K562 (cell line): ENCODE measurements at regions not wholly inside any gene's neighbourhood (a gene's known extent, or its start where the extent isn't known, plus 50 kb on each side); places are given as distances from the start of the nearest gene placed in this dataset.

Source experiments
- ATAC-seq: fragments of 200-7000 bp; cut with Tn5 transposase; 3 replicates; pipeline ENCODE4 v1.9.1; 2020; ENCODE audit warnings: moderate library complexity
- BruUV-seq: library from RNA; stranded (reverse); fragments of 400-500 nt; replicated peaks from 2 replicates; lab custom pipeline; 2021; lab: Mats Ljungman, UMichigan
- CTCF ChIA-PET: fragments of 300-600 bp; formaldehyde crosslinking; extraction: SDS; loops from one replicate; lab custom pipeline; 2021; ENCODE audit warnings: low intra/inter-chr PET ratio; lab: Yijun Ruan, JAX
- POLR2A ChIA-PET: fragments of 300-600, 350-650 bp; sonication (Branson Sonifier 250); formaldehyde crosslinking; extraction: SDS; loops from one replicate; lab custom pipeline; 2021; ENCODE audit warnings: antibody characterized with exemption, inconsistent platforms; lab: Yijun Ruan, JAX
- DNase-seq, 4 experiments: peaks; one replicate each; pipeline versions ENCODE4 v3.0.0 to v3.0.0-alpha.2; 2011 to 2018; ENCODE audit warnings: low spot score in 3 of 4, mixed read lengths in 3 of 4; ENCODE audit errors: extremely low read depth in 1 of 4
- FAIRE-seq: peaks from 2 replicates; lab custom pipeline; 2011; peaks lifted over from hg19 to GRCh38; lab: Jason Lieb, UNC
- H2AFZ ChIP-seq: 2 replicates; pipeline ENCODE4 v1.6.0; 2011; ENCODE audit warnings: low read depth, low read length, control low read depth, inconsistent platforms
- H3K27ac ChIP-seq: fragments of 200-600 bp; 3 replicates; pipeline ENCODE4 v1.8.0; 2011; ENCODE audit warnings: low read depth, mild to moderate bottlenecking, control low read depth, inconsistent platforms, low read length, moderate library complexity, mixed read lengths; ENCODE audit errors: extremely low read depth
- H3K27me3 ChIP-seq, 2 experiments: fragments of 300-600 bp in 1 of 2; 2 replicates in 1 of 2; 3 replicates in 1 of 2; pipeline versions ENCODE4 v1.6.0 to v1.8.0; 2011; ENCODE audit warnings: inconsistent platforms in 2 of 2, low read length in 2 of 2, mild to moderate bottlenecking in 1 of 2, mixed read lengths in 1 of 2, moderate library complexity in 1 of 2; ENCODE audit not compliant: control insufficient read depth in 2 of 2, insufficient read depth in 2 of 2
- H3K36me3 ChIP-seq: fragments of 300-600 bp; 3 replicates; pipeline ENCODE4 v1.8.0; 2011; ENCODE audit warnings: mild to moderate bottlenecking, low read length, inconsistent platforms; ENCODE audit not compliant: control insufficient read depth, insufficient read depth
- H3K4me1 ChIP-seq, 2 experiments: fragments of 200-600 bp in 1 of 2; replicated peaks in 1 of 2; 2 replicates in 1 of 2; 3 replicates in 1 of 2; pipeline versions ENCODE4 v1.5.1 to v1.8.0; 2011; ENCODE audit warnings: inconsistent platforms in 2 of 2, low read length in 2 of 2, mild to moderate bottlenecking in 1 of 2, mixed read lengths in 1 of 2, moderate library complexity in 1 of 2; ENCODE audit not compliant: control insufficient read depth in 2 of 2, insufficient read depth in 2 of 2
- H3K4me2 ChIP-seq: 2 replicates; pipeline ENCODE4 v1.6.1; 2011; ENCODE audit warnings: low read length, control low read depth, inconsistent platforms, mixed read lengths; ENCODE audit not compliant: insufficient read depth
- H3K4me3 ChIP-seq: fragments of 200-600 bp; sonication (generic), shearing (Covaris generic); 2 replicates; pipeline ENCODE4 v1.5.1; 2016; ENCODE audit warnings: control low read depth, inconsistent platforms
- H3K79me2 ChIP-seq: fragments of 200-600 bp; 3 replicates; pipeline ENCODE4 v1.8.0; 2011; ENCODE audit warnings: low read length, inconsistent platforms; ENCODE audit not compliant: control insufficient read depth, insufficient read depth
- H3K9ac ChIP-seq, 2 experiments: 2 replicates each; pipeline versions ENCODE4 v1.6.0 to v1.6.1; 2011; ENCODE audit warnings: low read depth in 2 of 2, low read length in 2 of 2, control low read depth in 1 of 2, inconsistent platforms in 1 of 2, mild to moderate bottlenecking in 1 of 2, mixed read lengths in 1 of 2; ENCODE audit not compliant: insufficient read depth in 1 of 2
- H3K9me1 ChIP-seq: one replicate; pipeline ENCODE4 v1.6.0; 2011; ENCODE audit warnings: inconsistent platforms, mild to moderate bottlenecking, low read length, moderate library complexity; ENCODE audit not compliant: control insufficient read depth, insufficient read depth
- H3K9me3 ChIP-seq: replicated peaks from 2 replicates; pipeline ENCODE4 v1.5.1; 2011; ENCODE audit warnings: low read depth, low read length, inconsistent platforms; ENCODE audit not compliant: control insufficient read depth, insufficient read depth
- H4K20me1 ChIP-seq: replicated peaks from 2 replicates; pipeline ENCODE4 v1.6.1; 2011; ENCODE audit warnings: low read length, inconsistent platforms, mixed read lengths; ENCODE audit not compliant: control insufficient read depth, insufficient read depth
- CCNT2 ChIP-seq: IDR thresholded peaks from 2 replicates; pipeline ENCODE4 v1.6.1; 2011; ENCODE audit warnings: borderline replicate concordance, low read depth, mild to moderate bottlenecking, moderate library complexity, mixed read lengths, low read length; ENCODE audit not compliant: insufficient read length; ENCODE audit errors: extremely low read depth
- FOXM1 ChIP-seq, 2 experiments: fragments of 450-650 bp in 1 of 2; sonication (generic) in 1 of 2; formaldehyde crosslinking in 1 of 2; IDR thresholded peaks; 2 replicates each; pipeline versions ENCODE4 v1.6.1 to v1.9.0; 2017 to 2022; ENCODE audit warnings: low read depth in 2 of 2, mild to moderate bottlenecking in 2 of 2, missing genetic modification reagents in 1 of 2, moderate library complexity in 1 of 2
- HSF4 ChIP-seq: fragments of 250-450 bp; sonication (Bioruptor Pico); IDR thresholded peaks from 2 replicates; pipeline ENCODE4 v2.1.2; 2022; ENCODE audit warnings: mild to moderate bottlenecking, moderate library complexity, borderline replicate concordance
- RCOR1 ChIP-seq, 2 experiments: IDR thresholded peaks; 2 replicates each; pipeline ENCODE4 v1.6.1; 2012; ENCODE audit warnings: low read depth in 2 of 2, low read length in 2 of 2, borderline replicate concordance in 1 of 2, improper control_type of control experiment in 1 of 2
- SIRT6 ChIP-seq: IDR thresholded peaks from one replicate; pipeline ENCODE4 v1.6.1; 2012; ENCODE audit warnings: low read depth, mild to moderate bottlenecking, control low read depth, inconsistent platforms, low read length, moderate library complexity
- TAF9B ChIP-seq: fragments of 450-650 bp; IDR thresholded peaks from 2 replicates; pipeline ENCODE4 v1.6.1; 2018; ENCODE audit warnings: mild to moderate bottlenecking; ENCODE audit not compliant: partially characterized antibody
- ZNF551 ChIP-seq: fragments of 250-450 bp; sonication (Bioruptor Pico); IDR thresholded peaks from 2 replicates; pipeline ENCODE4 v1.5.0; 2021; ENCODE audit warnings: mild to moderate bottlenecking, moderate library complexity
- WGBS: fragments of 100-300 bp; shearing (Covaris generic); methylation state at CpG from one replicate; pipeline ENCODE4 v1.1.6; 2016; ENCODE audit warnings: low coverage, mixed read lengths; ENCODE audit not compliant: insufficient coverage; ENCODE audit errors: missing lambda C conversion rate; 5-methylcytosine and 5-hydroxymethylcytosine counted together
- in situ Hi-C: fragments of 300-500 bp; cut with MboI; formaldehyde crosslinking; loops from 4 replicates; pipeline ENCODE4 v1.15.0; 2018; ENCODE audit warnings: inconsistent platforms, mixed read lengths
- intact Hi-C: fragments of 100-400 bp; cut with micrococcal nuclease; formaldehyde crosslinking; loops from 2 replicates; pipeline ENCODE4 v1.14.2; 2022
- TF ChIP-seq, protein P1 (sequence below): IDR thresholded peaks from 2 replicates; pipeline ENCODE4 v1.6.1; 2016; ENCODE audit warnings: missing genetic modification characterization, missing compliant biosample characterization

DNA sequence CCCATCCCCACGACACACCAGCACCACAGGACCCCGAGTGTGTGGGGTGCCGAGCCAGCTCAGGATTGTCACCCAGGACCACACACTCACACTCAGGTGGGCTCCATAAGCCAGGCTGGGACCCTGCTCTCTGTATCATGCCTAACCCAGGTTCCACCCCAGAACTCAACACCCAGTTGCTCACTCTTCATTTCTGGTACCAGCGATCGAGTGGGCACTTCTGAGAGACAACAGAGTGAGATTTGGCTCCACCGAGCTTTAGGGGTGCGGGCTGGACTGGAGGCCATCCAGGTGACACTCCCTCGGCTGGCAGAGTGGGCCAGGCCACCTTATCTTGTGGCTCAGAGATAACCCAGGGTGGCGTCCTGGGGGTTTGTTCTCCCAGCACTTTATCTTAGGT lies 1323.8 kb downstream of the BRD1 start:
- no TSS peak for BruUV-seq
- no peaks in the 10 kb centered on the region for H3K79me2 ChIP-seq
- no peak for DNase-seq
- no peak overlapping the region for H3K4me3 ChIP-seq
- no peak overlapping the region for H2AFZ ChIP-seq
- H3K9me1 ChIP-seq = no peaks in the 10 kb centered on the region
- WGBS = 5% methylated on average over 9 of the region's 9 CpGs
- CTCF ChIA-PET = no interaction called here
- intact Hi-C loops = no loop called here
- POLR2A ChIA-PET = no interaction called here
- no peaks in the 10 kb centered on the region for H3K36me3 ChIP-seq
- no peaks in the 10 kb centered on the region for H3K9me3 ChIP-seq
- no peak for FAIRE-seq
- H3K27me3 ChIP-seq = peaks cover 2 to 29% of the 10 kb centered on the region in 2 experiments; a peak in 3 of 5 replicates
- no peak for ATAC-seq
- no peak overlapping the region for H3K9ac ChIP-seq
- H3K4me2 ChIP-seq = no peak overlapping the region
- no peaks in the 10 kb centered on the region for H3K4me1 ChIP-seq
- in situ Hi-C loops = no loop called here
- TF ChIP-seq HSF4 (CRISPR knock-in tag) (no peak), ZNF551 (CRISPR knock-in tag) (no peak), SIRT6 (no peak)
- H3K27ac ChIP-seq = no peak overlapping the region
- 0 out of 2 replicates have a peak, but pooled peaks cover 8% of the 10 kb centered on the region for H4K20me1 ChIP-seq

DNA sequence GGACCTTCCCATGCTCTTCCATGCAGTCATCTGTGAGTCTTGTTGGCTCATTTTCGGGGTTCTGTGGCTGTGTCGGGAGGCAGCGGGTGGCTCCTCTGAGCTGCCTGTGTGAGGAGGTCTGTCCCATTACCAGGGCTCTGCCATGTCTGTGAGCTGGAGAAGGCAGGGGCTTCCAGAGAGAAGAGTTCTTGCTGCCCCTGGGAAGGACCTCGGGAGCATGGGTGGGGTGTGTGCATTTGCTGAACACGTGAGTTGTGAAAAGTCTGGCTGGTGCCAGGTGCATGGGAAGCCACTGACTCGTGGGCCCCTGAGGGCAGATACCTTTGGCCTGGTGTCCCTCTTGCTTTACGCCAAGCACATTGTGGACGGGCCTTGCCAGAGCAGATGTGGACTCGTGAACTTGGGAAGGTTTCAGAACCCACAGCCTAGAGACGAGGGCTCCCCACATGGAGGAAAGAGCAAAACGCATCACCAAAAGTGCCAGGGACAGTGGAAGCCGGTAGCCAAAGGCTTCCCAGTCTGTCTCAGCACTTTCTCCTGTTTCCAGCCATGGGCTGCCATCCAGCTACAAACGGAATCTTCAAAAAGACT lies 1324.5 kb downstream of the BRD1 start:
- Histone ChIP-seq H3K27me3 (peaks cover 2 to 29% of the 10 kb centered on the region in 2 experiments; a peak in 3 of 5 replicates), H3K9ac (no peak overlapping the region), H3K9me1 (no peaks in the 10 kb centered on the region), H3K36me3 (no peaks in the 10 kb centered on the region), H3K79me2 (no peaks in the 10 kb centered on the region), H3K4me3 (no peak overlapping the region), H2AFZ (no peak overlapping the region), H3K4me1 (no peaks in the 10 kb centered on the region), H4K20me1 (0 out of 2 replicates have a peak, but pooled peaks cover 8% of the 10 kb centered on the region), H3K27ac (no peak overlapping the region), H3K9me3 (no peaks in the 10 kb centered on the region), H3K4me2 (no peak overlapping the region)
- WGBS = 2% methylated on average over 10 of the region's 13 CpGs
- DNase-seq (no peak), ATAC-seq (no peak), FAIRE-seq (no peak)
- intact Hi-C loops = no loop called here
- BruUV-seq = no TSS peak
- POLR2A ChIA-PET = no interaction called here
- CTCF ChIA-PET = no interaction called here
- in situ Hi-C loops = no loop called here
- TF ChIP-seq CCNT2 = no peak
- TF ChIP-seq FOXM1 (IDR thresholded peaks at IDR 0.05; ENCODE audit: low read depth) = no peak
- TF ChIP-seq FOXM1 (CRISPR knock-in tag; IDR thresholded peaks at IDR 0.05; ENCODE audit: low read depth) = no peak
- TF ChIP-seq, protein P1, sequence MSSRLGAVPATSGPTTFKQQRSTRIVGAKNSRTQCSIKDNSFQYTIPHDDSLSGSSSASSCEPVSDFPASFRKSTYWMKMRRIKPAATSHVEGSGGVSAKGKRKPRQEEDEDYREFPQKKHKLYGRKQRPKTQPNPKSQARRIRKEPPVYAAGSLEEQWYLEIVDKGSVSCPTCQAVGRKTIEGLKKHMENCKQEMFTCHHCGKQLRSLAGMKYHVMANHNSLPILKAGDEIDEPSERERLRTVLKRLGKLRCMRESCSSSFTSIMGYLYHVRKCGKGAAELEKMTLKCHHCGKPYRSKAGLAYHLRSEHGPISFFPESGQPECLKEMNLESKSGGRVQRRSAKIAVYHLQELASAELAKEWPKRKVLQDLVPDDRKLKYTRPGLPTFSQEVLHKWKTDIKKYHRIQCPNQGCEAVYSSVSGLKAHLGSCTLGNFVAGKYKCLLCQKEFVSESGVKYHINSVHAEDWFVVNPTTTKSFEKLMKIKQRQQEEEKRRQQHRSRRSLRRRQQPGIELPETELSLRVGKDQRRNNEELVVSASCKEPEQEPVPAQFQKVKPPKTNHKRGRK (tag) = no peak
- no peak for TF ChIP-seq TAF9B
- no peak for TF ChIP-seq RCOR1 (IDR thresholded peaks at IDR 0.05; ENCODE audit: borderline replicate concordance in 1 of 2, low read depth in 2 of 2, low read length in 2 of 2)
